HG03520 (cell line): ENCODE measurements at regions not wholly inside any gene's neighbourhood (a gene's known extent, or its start where the extent isn't known, plus 50 kb on each side); places are given as distances from the start of the nearest gene placed in this dataset.

Source experiments
- ATAC-seq: cut with Tn5 transposase; IDR thresholded peaks from one replicate; pipeline ENCODE4 v1.9.1; 2021; ENCODE audit warnings: mild to moderate bottlenecking, moderate library complexity; ENCODE audit not compliant: unreplicated experiment

DNA sequence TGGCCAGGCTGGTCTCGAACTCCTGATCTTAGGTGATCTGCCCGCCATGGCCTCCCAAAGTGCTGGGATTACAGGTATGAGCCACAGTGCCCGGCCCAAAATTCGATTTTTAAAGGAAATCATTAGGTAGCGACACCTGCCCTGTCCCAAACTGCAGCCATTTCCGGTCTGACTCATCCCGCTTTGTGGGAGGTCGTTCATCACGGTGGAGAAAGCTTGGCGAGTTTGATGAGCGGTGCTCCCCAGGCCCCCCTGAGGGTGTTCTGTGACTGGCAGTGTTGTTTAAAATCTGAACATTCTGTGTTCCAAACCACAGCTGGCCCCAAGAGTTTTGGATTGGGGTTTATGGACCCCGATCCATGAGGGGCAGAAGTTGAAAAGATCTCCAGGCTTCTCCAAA, 53.0 kb upstream of the GLI2 start:
- no peak for ATAC-seq

DNA sequence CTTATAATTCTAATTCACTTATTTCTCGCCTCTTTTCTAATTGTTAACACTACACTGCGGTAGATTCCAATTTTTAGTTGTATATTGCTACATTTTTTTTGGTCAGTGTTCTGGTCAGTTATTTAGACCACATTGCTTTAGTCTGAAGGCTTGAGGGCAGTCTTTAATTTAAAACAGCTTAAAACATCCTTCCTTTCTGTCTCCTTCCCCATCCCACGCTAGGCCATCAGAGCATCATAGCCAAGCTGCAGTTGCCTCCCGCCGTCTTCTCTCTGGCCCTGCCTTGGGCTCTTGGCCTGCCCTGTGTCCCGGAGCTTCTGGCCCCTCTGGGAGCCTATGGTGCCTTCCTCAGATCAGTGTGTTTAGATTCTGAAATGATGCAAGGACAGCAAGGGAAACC, 52.6 kb upstream of the GLI2 start:
- ATAC-seq = no peak

DNA sequence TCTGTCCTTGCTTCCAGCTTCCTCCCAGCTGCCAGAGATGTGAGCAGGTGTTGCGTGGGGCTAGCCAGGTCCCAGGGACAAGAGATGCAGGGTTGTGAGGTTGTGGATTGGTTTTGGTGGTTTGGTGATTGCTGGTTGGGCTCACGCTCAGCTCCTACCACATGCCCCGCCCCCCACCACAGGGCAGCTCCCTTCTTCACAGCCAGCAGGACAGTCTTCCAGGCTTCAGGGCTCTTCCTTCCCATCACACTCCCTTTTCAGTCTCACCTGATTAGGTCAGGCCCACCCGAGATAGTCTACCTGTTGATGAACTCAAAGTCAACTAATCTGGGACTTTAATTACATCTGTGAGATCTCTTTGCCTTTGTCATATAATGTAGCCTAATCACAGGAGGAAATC, 52.0 kb upstream of the GLI2 start:
- ATAC-seq = no peak

DNA sequence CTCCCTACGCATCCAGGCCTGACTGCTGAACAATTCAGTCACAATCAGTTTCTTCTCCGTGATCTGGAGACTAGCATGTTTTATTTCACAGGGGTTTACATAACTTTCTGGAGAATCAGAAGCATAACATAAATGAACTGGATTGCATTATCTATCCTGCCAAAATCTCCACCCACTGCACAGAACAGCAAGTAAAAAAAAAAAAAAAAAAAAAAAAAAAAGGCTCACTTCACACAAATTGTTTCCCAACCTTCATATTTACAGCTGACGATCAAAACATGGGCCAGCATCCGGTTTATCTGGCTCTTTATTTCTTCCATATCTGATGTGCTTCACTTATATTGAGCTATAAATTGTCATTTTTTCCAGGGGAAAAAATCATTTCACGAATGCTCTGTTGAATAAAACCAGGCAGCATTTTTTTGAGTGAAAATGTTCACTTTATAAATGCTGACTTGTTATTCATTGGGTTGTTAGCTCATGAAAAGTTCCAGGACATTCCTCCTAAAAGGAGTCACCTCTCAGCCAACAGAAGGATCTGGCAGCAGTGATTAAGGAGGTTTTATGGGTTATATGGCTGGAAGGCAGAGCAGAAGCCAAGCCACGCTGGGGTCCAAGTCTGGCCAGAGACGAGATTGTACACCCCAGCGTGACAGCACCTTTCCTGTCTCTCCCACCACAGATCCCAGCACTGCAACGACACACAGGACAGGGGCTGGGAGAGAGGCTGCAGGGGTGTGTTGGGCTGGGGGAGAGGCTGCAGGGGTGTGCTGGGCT, 51.2 kb upstream of the GLI2 start:
- ATAC-seq = no peak

DNA sequence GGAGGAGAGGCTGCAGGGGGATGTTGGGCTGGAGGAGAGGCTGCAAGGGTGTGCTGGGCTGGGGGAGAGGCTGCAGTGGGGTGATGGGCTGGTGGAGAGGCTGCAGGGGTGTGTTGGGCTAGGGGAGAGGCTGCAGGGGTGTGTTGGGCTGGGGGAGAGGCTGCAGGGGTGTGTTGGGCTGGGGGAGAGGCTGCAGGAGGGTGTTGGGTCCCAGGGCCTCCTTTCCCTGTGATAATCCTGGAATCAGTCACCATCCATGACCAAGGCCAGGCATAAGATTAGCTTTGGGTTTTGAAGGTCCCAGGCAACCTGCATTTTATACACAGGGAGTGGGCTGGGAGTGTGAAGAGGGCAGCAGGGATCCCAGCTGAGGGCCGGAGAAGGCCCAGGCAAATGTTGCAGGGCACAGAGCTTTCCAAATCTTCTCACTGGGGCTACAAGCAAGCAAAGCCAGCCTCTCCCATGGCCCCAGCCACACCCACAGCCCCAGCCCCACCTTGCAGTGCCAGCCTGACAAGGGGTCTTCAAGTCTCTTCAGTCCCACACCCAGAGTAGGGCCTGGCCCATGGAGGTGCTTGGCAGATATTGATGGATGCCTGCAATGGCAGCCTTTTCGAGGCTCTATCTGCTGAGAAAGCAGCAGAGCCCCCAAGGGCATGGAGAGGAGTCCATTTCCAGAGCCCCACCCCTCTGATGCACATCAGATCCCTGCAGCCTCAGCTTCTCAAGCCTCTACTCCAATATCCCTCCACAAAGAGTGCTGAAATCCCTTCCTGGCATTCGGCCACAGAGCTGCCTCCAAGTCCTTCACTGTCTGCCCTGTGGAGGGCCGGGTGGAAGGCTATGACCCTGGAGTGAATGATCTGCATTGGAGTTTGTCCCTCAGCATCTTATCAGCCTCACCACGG, 50.3 kb upstream of the GLI2 start:
- no peak for ATAC-seq
